K562 (cell line): ENCODE measurements at regions not wholly inside any gene's neighbourhood (a gene's known extent, or its start where the extent isn't known, plus 50 kb on each side); places are given as distances from the start of the nearest gene placed in this dataset.

Experiments
- ATAC-seq: fragments of 200-7000 bp; cut with Tn5 transposase; 3 replicates; pipeline ENCODE4 v1.9.1; 2020; ENCODE audit warnings: moderate library complexity
- BruUV-seq: library from RNA; stranded (reverse); fragments of 400-500 nt; replicated peaks from 2 replicates; lab custom pipeline; 2021; lab: Mats Ljungman, UMichigan
- CTCF ChIA-PET: fragments of 300-600 bp; formaldehyde crosslinking; extraction: SDS; loops from one replicate; lab custom pipeline; 2021; ENCODE audit warnings: low intra/inter-chr PET ratio; lab: Yijun Ruan, JAX
- POLR2A ChIA-PET: fragments of 300-600, 350-650 bp; sonication (Branson Sonifier 250); formaldehyde crosslinking; extraction: SDS; loops from one replicate; lab custom pipeline; 2021; ENCODE audit warnings: antibody characterized with exemption, inconsistent platforms; lab: Yijun Ruan, JAX
- DNase-seq, 4 experiments: peaks; one replicate each; pipeline versions ENCODE4 v3.0.0 to v3.0.0-alpha.2; 2011 to 2018; ENCODE audit warnings: low spot score in 3 of 4, mixed read lengths in 3 of 4; ENCODE audit errors: extremely low read depth in 1 of 4
- FAIRE-seq: peaks from 2 replicates; lab custom pipeline; 2011; peaks lifted over from hg19 to GRCh38; lab: Jason Lieb, UNC
- H2AFZ ChIP-seq: 2 replicates; pipeline ENCODE4 v1.6.0; 2011; ENCODE audit warnings: low read depth, low read length, control low read depth, inconsistent platforms
- H3K27ac ChIP-seq: fragments of 200-600 bp; 3 replicates; pipeline ENCODE4 v1.8.0; 2011; ENCODE audit warnings: low read depth, mild to moderate bottlenecking, control low read depth, inconsistent platforms, low read length, moderate library complexity, mixed read lengths; ENCODE audit errors: extremely low read depth
- H3K27me3 ChIP-seq, 2 experiments: fragments of 300-600 bp in 1 of 2; 2 replicates in 1 of 2; 3 replicates in 1 of 2; pipeline versions ENCODE4 v1.6.0 to v1.8.0; 2011; ENCODE audit warnings: inconsistent platforms in 2 of 2, low read length in 2 of 2, mild to moderate bottlenecking in 1 of 2, mixed read lengths in 1 of 2, moderate library complexity in 1 of 2; ENCODE audit not compliant: control insufficient read depth in 2 of 2, insufficient read depth in 2 of 2
- H3K36me3 ChIP-seq: fragments of 300-600 bp; 3 replicates; pipeline ENCODE4 v1.8.0; 2011; ENCODE audit warnings: mild to moderate bottlenecking, low read length, inconsistent platforms; ENCODE audit not compliant: control insufficient read depth, insufficient read depth
- H3K4me1 ChIP-seq, 2 experiments: fragments of 200-600 bp in 1 of 2; replicated peaks in 1 of 2; 2 replicates in 1 of 2; 3 replicates in 1 of 2; pipeline versions ENCODE4 v1.5.1 to v1.8.0; 2011; ENCODE audit warnings: inconsistent platforms in 2 of 2, low read length in 2 of 2, mild to moderate bottlenecking in 1 of 2, mixed read lengths in 1 of 2, moderate library complexity in 1 of 2; ENCODE audit not compliant: control insufficient read depth in 2 of 2, insufficient read depth in 2 of 2
- H3K4me2 ChIP-seq: 2 replicates; pipeline ENCODE4 v1.6.1; 2011; ENCODE audit warnings: low read length, control low read depth, inconsistent platforms, mixed read lengths; ENCODE audit not compliant: insufficient read depth
- H3K4me3 ChIP-seq: fragments of 200-600 bp; sonication (generic), shearing (Covaris generic); 2 replicates; pipeline ENCODE4 v1.5.1; 2016; ENCODE audit warnings: control low read depth, inconsistent platforms
- H3K79me2 ChIP-seq: fragments of 200-600 bp; 3 replicates; pipeline ENCODE4 v1.8.0; 2011; ENCODE audit warnings: low read length, inconsistent platforms; ENCODE audit not compliant: control insufficient read depth, insufficient read depth
- H3K9ac ChIP-seq, 2 experiments: 2 replicates each; pipeline versions ENCODE4 v1.6.0 to v1.6.1; 2011; ENCODE audit warnings: low read depth in 2 of 2, low read length in 2 of 2, control low read depth in 1 of 2, inconsistent platforms in 1 of 2, mild to moderate bottlenecking in 1 of 2, mixed read lengths in 1 of 2; ENCODE audit not compliant: insufficient read depth in 1 of 2
- H3K9me1 ChIP-seq: one replicate; pipeline ENCODE4 v1.6.0; 2011; ENCODE audit warnings: inconsistent platforms, mild to moderate bottlenecking, low read length, moderate library complexity; ENCODE audit not compliant: control insufficient read depth, insufficient read depth
- H3K9me3 ChIP-seq: replicated peaks from 2 replicates; pipeline ENCODE4 v1.5.1; 2011; ENCODE audit warnings: low read depth, low read length, inconsistent platforms; ENCODE audit not compliant: control insufficient read depth, insufficient read depth
- H4K20me1 ChIP-seq: replicated peaks from 2 replicates; pipeline ENCODE4 v1.6.1; 2011; ENCODE audit warnings: low read length, inconsistent platforms, mixed read lengths; ENCODE audit not compliant: control insufficient read depth, insufficient read depth
- CHD1 ChIP-seq: fragments of 200-600 bp; sonication (generic); IDR thresholded peaks from one replicate; pipeline ENCODE4 v1.6.1; 2012; ENCODE audit warnings: mild to moderate bottlenecking, moderate library complexity, low read length, inconsistent platforms
- ELF1 ChIP-seq: fragments of 200-800 bp; sonication (Bioruptor generic); IDR thresholded peaks from 2 replicates; pipeline ENCODE4 v1.6.1; 2016; ENCODE audit warnings: missing genetic modification characterization, missing compliant biosample characterization
- ETS1 ChIP-seq: conservative IDR thresholded peaks from 2 replicates; pipeline ENCODE4 v1.6.1; 2011; ENCODE audit warnings: low read depth, mild to moderate bottlenecking, low read length; ENCODE audit not compliant: control insufficient read depth
- PHB ChIP-seq: fragments of 250-450 bp; sonication (Bioruptor Pico); IDR thresholded peaks from 2 replicates; pipeline ENCODE4 v1.5.0; 2021
- SIN3B ChIP-seq: fragments of 450-650 bp; IDR thresholded peaks from 2 replicates; pipeline ENCODE4 v1.6.1; 2017; ENCODE audit warnings: low read depth, mild to moderate bottlenecking, moderate library complexity
- TAF9B ChIP-seq: fragments of 450-650 bp; IDR thresholded peaks from 2 replicates; pipeline ENCODE4 v1.6.1; 2018; ENCODE audit warnings: mild to moderate bottlenecking; ENCODE audit not compliant: partially characterized antibody
- THAP12 ChIP-seq: fragments of 250-450 bp; sonication (Bioruptor Pico); IDR thresholded peaks from 2 replicates; pipeline ENCODE4 v1.9.0; 2021; ENCODE audit warnings: mild to moderate bottlenecking, inconsistent platforms
- THRA ChIP-seq: fragments of 450-650 bp; IDR thresholded peaks from 2 replicates; pipeline ENCODE4 v1.6.1; 2017; ENCODE audit warnings: mild to moderate bottlenecking, moderate library complexity
- ZFPM2 ChIP-seq: fragments of 250-450 bp; sonication (Bioruptor Pico); IDR thresholded peaks from 2 replicates; pipeline ENCODE4 v1.5.1; 2022; ENCODE audit warnings: mild to moderate bottlenecking
- ZNF444 ChIP-seq: fragments of 250-450 bp; sonication (Bioruptor Pico); IDR thresholded peaks from 2 replicates; pipeline ENCODE4 v1.4.0; 2020; ENCODE audit warnings: mild to moderate bottlenecking, moderate library complexity
- ZNF77 ChIP-seq: fragments of 250-450 bp; sonication (Bioruptor Pico); IDR thresholded peaks from 2 replicates; pipeline ENCODE4 v1.5.0; 2020
- ZNF785 ChIP-seq: fragments of 250-450 bp; sonication (Bioruptor Pico); IDR thresholded peaks from 2 replicates; pipeline ENCODE4 v1.4.0; 2020; ENCODE audit warnings: mild to moderate bottlenecking
- WGBS: fragments of 100-300 bp; shearing (Covaris generic); methylation state at CpG from one replicate; pipeline ENCODE4 v1.1.6; 2016; ENCODE audit warnings: low coverage, mixed read lengths; ENCODE audit not compliant: insufficient coverage; ENCODE audit errors: missing lambda C conversion rate; 5-methylcytosine and 5-hydroxymethylcytosine counted together
- in situ Hi-C: fragments of 300-500 bp; cut with MboI; formaldehyde crosslinking; loops from 4 replicates; pipeline ENCODE4 v1.15.0; 2018; ENCODE audit warnings: inconsistent platforms, mixed read lengths
- intact Hi-C: fragments of 100-400 bp; cut with micrococcal nuclease; formaldehyde crosslinking; loops from 2 replicates; pipeline ENCODE4 v1.14.2; 2022
- TF ChIP-seq, protein P1 (sequence below): sonication (generic); formaldehyde crosslinking; IDR thresholded peaks from 2 replicates; pipeline ENCODE4 v1.8.0; 2022; ENCODE audit warnings: mild to moderate bottlenecking, missing genetic modification reagents

- ChIA-PET POLR2A (no interaction called here), CTCF (no interaction called here)
- H3K9ac ChIP-seq = no peak overlapping the region
- intact Hi-C loops (no loop called here), in situ Hi-C loops (no loop called here)
- H3K9me3 ChIP-seq = no peaks in the 10 kb centered on the region
- no peaks in the 10 kb centered on the region for H3K4me1 ChIP-seq
- no TSS peak for BruUV-seq
- no peak overlapping the region for H3K4me3 ChIP-seq
- no peak for FAIRE-seq
- 0% methylated on average over 6 of the region's 6 CpGs for WGBS
- no peaks in the 10 kb centered on the region for H3K9me1 ChIP-seq
- DNase-seq = no peak
- H2AFZ ChIP-seq = no peak overlapping the region
- no peak overlapping the region for H3K27ac ChIP-seq
- no peaks in the 10 kb centered on the region for H3K36me3 ChIP-seq
- no peaks in the 10 kb centered on the region for H3K79me2 ChIP-seq
- no peak overlapping the region for H3K4me2 ChIP-seq
- H3K27me3 ChIP-seq = no peaks in the 10 kb centered on the region
- ATAC-seq = no peak
- H4K20me1 ChIP-seq = no peaks in the 10 kb centered on the region
- TF ChIP-seq PHB (CRISPR knock-in tag) (no peak), TAF9B (no peak), SIN3B (no peak), ZNF444 (no peak), ZNF785 (CRISPR knock-in tag) (no peak), THAP12 (CRISPR knock-in tag) (no peak), THRA (no peak), ZFPM2 (CRISPR knock-in tag) (no peak), ETS1 (no peak), CHD1 (no peak), ELF1 (no peak), ZNF77 (no peak)
- TF ChIP-seq, protein P1, sequence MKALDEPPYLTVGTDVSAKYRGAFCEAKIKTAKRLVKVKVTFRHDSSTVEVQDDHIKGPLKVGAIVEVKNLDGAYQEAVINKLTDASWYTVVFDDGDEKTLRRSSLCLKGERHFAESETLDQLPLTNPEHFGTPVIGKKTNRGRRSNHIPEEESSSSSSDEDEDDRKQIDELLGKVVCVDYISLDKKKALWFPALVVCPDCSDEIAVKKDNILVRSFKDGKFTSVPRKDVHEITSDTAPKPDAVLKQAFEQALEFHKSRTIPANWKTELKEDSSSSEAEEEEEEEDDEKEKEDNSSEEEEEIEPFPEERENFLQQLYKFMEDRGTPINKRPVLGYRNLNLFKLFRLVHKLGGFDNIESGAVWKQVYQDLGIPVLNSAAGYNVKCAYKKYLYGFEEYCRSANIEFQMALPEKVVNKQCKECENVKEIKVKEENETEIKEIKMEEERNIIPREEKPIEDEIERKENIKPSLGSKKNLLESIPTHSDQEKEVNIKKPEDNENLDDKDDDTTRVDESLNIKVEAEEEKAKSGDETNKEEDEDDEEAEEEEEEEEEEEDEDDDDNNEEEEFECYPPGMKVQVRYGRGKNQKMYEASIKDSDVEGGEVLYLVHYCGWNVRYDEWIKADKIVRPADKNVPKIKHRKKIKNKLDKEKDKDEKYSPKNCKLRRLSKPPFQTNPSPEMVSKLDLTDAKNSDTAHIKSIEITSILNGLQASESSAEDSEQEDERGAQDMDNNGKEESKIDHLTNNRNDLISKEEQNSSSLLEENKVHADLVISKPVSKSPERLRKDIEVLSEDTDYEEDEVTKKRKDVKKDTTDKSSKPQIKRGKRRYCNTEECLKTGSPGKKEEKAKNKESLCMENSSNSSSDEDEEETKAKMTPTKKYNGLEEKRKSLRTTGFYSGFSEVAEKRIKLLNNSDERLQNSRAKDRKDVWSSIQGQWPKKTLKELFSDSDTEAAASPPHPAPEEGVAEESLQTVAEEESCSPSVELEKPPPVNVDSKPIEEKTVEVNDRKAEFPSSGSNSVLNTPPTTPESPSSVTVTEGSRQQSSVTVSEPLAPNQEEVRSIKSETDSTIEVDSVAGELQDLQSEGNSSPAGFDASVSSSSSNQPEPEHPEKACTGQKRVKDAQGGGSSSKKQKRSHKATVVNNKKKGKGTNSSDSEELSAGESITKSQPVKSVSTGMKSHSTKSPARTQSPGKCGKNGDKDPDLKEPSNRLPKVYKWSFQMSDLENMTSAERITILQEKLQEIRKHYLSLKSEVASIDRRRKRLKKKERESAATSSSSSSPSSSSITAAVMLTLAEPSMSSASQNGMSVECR (CRISPR knock-in tag) = no peak
Measured at GRCh38 chr6:165762876-165763275, 99.8 kb upstream of the PDE10A start.
